Stimulated activated CD8-positive, alpha-beta memory T cell treated with anti-CD3 and anti-CD28 coated beads, Interleukin-15, amount 100 ng/mL, for 48 hours (primary cell): ENCODE measurements at regions not wholly inside any gene's neighbourhood (a gene's known extent, or its start where the extent isn't known, plus 50 kb on each side); places are given as distances from the start of the nearest gene placed in this dataset.
"Not testable (repeated sequence)": the region's sequence is repeated elsewhere in the genome, so short reads cannot be mapped to it uniquely, and the experiment has no call there.

ENCODE experiments used
- DNase-seq, 2 donors: peaks; one replicate each; pipeline ENCODE4 v3.0.0-alpha.2; 2020; ENCODE audit warnings: low read depth in 2 of 2

- no peak for DNase-seq
Measured at GRCh38 chr14:81584495-81584894, 50.8 kb upstream of the SEL1L start.

GRCh38 chr14:81589381-81590065 is 55.9 kb upstream of the SEL1L start:
- DNase-seq, result no peak

GRCh38 chr14:81591266-81591665 is 57.6 kb upstream of the SEL1L start:
- no peak for DNase-seq

- no peak for DNase-seq
Measured at GRCh38 chr14:81594012-81594411, 60.4 kb upstream of the SEL1L start.

DNA sequence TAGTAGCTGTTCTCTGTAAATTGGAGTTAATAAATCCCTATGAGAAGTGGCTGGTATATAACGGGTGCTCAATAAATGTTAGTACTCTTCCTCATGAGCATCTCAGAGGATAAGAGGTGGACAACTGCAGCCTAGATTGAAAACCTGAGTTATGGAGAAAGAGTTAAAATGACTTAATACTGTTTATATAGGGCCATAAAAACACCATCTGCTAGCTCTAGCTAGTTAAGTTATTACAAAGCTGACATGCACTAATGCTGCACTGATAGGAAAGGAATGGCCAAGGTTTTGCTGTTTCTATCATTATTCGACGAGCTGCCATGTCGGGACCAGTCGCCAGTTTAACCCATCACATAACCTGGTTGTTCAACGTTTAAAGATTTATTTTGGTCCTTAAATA is 72.0 kb upstream of the SEL1L start:
- DNase-seq, result no peak

DNA sequence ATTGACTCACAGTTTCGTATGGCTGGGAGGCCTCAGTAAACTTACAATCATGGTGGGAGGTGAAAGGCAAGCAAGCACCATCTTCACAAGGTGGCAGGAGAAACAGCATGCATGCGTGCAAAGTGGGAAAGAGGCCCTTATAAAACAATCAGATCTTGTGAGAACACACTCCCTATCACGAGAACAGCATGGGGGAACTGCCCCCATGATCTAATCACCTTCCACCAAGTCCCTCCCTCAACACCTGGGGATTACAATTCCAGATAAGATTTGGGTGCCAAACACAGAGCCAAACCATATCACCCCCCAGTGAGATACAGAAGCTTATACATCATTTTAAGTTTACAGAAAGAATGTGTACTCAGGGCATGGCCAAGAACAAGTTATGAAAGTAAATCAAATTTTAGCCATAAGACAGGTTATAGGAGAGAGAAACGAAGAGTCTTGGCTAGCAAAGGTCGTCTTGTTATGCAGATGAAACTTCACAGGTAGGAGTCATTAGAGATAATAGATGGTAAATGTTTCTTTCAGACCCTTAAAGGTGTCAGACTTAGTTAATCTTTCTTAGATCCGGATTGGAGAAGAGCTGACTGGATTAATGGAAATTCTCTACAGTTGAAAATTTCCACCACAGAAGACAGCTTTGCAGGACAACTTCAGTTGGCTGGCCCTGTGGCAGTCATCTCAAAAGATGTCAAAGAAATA is 79.8 kb upstream of the SEL1L start:
- DNase-seq, result no peak

DNA sequence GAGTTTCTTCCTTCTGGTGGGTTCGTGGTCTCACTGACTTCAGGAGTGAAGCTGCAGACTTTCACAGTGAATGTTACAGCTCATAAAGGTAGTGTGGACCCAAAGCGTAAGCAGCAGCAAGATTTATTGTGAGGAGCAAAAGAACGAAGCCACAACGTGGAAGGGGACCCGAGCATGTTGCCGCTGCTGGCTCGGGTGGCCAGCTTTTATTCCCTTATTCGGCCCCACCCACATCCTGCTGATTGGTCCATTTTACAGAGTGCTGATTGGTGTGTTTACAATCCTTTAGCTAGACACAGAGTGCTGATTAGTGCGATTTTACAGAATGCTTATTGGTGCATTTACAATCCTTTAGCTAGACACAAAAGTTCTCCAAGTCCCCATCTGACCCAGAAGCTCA is 80.6 kb upstream of the SEL1L start:
- DNase-seq, result not testable (repeated sequence)

DNA sequence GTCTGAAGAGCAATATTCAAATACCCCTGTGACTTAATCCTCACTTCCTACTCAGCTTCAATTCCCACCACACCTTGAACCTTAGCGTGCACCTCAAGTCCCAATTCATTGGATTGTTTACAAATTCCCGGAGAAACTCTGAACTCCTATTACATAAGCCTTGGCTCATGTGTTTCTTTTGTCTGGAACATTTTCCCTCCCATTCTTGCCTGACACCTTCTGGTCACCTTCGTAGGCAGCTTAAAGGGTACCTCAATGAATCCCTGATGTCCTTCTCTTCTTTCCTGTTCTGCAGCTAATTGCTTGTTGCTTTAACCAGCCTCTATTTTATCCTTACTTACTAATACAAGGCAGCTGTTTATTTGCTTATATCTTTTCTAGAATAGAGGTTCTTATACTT is 85.0 kb upstream of the SEL1L start:
- no peak for DNase-seq

DNA sequence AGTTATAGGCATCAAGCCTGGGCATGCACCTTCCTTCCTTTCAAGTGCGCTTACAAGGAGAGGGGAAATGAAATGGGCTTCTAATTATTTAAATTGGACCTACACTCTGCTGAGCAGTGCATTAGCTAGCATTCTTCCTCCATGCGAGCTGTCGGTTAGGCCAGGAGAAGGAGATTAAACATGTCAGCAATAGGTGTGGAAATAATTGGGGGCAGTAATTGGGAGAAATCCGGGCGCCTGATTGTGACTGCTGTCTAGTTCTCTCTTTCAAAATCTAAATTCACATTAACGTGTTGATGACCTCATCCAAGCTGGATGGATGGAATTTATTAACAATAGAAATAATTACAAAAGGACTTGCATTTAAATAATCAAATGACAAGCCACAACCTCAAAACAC is 86.2 kb upstream of the SEL1L start:
- no peak for DNase-seq

DNA sequence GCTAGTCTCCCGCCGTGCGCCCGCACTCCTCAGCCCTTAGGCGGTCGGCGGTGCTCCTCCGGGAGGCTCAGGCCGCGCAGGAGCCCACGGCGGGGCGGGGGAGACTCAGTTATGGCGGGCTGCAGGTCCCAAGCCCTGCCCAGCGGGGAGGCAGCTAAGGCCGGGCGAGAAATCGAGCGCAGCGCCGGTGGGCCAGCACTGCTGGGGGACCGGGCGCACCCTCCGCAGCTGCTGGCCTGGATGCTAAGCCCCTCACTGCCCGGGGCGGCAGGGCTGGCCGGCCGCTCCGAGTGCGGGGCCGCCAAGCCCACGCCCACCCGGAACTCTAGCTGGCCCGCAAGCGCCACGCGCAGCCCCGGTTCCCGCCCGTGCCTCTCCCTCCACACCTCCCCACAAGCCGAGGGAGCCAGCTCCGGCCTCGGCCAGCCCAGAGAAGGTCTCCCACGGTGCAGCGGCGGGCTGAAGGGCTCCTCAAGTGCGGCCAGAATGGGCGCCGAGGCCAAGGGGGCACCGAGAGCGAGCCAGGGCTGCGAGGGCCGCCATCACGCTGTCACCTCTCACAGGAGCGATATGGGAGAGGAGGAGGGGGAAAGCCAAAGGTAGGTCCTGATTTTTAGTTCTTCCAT is 90.2 kb upstream of the SEL1L start:
- DNase-seq, result not testable (repeated sequence)

DNA sequence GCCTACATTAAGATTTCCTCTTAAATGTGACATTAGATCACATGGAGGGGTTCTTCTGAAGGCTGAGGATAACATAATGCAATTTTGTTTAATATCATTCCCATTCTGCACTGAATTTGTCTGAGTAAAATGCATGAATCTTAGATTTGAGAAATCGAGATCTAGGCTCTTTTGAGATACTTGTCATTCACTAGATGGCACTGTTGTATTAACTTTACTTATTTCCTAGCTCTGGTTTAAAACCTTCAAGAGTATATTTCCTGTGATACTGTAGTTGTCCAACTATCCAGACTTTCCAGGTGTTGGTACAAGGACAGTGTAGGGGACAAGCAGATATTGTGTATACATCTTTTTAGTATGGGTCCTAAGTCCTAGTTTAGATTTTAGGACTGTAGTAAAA is 91.7 kb upstream of the SEL1L start:
- no peak for DNase-seq

GRCh38 chr14:81632157-81632556 is 98.5 kb upstream of the SEL1L start:
- no peak for DNase-seq

GRCh38 chr14:81633496-81633895 is 99.8 kb upstream of the SEL1L start:
- no peak for DNase-seq

GRCh38 chr14:81637639-81638038 is 104.0 kb upstream of the SEL1L start:
- no peak for DNase-seq

GRCh38 chr14:81638656-81639280 is 105.1 kb upstream of the SEL1L start:
- DNase-seq, result no peak

DNA sequence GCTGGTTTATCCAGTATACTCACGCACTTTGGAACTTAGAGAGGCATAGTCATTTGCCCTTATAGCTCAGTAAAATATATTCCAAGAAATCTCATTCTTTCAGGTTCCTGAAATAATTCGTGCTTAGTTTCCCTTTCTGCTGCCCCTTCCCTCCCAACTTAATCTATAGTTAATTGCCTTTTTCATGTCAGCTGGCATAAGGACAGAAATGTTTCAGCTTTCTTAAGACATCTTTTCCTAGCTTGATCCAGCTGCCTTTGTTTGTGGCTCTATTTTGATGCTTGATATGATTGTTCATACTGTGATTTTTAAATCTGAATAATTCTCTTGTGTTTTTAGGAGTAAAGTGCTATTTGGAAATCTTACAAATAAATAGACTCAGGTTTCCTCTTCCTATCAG is 120.0 kb upstream of the SEL1L start:
- DNase-seq, result no peak

DNA sequence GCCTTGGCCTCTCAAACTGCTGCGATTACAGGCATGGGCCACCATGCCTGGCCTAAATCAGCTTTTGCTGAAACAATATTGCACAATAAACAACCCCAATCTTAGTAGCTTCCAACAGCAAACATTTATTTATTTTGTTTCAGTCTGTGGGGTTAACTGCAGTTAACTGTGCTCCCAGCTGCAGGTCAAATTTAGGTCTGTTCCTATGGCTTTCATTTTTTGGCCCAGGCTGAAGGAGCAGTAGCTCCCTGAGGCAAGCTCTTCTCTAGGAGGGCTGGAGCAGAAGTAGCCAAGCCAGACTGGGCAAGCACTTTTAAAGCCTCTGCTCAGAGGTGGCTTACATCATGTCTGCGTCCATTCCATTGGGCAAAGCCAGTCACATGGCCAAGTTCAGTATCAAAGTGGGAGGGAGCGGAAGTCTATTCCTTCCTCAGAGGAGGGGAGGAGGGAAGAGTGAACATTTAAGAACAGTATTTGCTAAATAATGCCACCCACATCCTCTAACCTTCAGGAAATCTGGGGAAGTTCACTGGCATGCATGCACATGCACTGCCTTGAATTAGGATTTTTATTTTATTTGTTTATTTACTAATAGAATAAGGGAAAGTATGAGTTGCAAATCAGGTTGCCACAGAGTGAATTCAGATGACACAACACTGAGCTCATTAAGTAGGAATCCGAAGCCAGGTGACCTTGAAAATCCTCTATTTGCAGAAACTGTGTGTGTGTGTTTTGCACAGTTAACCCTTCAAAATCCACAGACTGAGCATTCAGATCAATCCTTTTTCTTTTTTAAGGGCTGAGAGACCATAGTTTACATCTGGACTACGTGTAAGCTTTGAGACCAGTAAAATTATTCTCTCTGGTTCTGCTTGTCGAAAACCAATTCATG is 122.0 kb upstream of the SEL1L start:
- DNase-seq, result no peak

GRCh38 chr14:81656811-81657210 is 123.2 kb upstream of the SEL1L start:
- no peak for DNase-seq

- no peak for DNase-seq
Measured at GRCh38 chr14:81662066-81662465, 128.4 kb upstream of the SEL1L start.

GRCh38 chr14:81662570-81663197 is 129.0 kb upstream of the SEL1L start:
- no peak for DNase-seq

DNA sequence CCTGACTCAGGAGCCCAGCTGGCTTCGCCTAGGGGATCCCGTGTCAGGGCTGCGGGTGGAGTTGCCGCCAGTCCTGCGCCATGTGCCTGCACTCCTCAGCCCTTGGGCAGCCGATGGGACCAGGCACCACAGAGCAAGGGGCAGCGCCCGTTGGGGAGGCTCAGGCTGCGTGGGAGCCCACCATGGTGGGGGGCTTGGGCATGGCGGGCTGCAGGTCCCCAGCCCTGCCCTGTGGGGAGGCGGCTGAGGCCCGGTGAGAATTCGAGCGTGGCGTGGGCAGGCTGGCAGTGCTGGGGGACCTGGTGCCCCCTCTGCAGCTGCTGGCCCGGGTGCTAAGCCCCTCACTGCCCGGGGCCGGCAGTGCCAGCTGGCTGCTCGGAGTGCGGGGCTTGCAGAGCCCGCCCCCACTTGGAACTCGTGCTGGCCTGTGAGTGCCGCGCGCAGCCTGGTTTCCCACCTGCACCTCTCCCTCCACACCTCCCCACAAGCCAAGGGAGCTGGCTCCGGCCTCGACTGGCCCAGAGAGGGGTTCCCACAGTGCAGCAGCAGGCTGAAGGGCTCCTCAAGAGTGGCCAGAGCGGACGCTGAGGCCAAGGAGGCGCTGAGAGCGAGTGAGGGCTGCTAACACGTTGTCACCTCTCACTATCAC is 135.1 kb upstream of the SEL1L start:
- DNase-seq, result no peak
